ENCODE measurements at regions not wholly inside any gene's neighbourhood (a gene's known extent, or its start where the extent isn't known, plus 50 kb on each side); places are given as distances from the start of the nearest gene placed in this dataset.

DNA sequence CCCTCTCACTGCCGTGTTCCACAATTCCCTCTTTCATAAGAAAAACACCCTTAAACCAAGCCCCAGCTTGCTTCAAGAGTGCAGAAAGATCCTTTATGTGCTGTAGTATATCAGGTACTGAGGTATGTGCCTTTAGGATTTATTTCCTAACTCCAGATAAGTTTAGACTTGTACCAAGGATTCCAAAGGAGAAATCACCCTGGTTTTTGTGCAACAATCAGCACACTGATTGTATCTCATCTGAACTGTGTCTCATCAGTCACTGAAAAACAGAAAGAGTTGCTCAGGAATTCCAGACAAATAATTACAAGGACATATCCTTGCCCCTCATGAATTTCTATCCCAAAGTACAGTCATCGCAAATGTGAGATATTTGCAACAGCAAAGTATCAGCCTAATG, 77.2 kb upstream of the PTPRZ1 start:
- TF ChIP-seq, protein P1, sequence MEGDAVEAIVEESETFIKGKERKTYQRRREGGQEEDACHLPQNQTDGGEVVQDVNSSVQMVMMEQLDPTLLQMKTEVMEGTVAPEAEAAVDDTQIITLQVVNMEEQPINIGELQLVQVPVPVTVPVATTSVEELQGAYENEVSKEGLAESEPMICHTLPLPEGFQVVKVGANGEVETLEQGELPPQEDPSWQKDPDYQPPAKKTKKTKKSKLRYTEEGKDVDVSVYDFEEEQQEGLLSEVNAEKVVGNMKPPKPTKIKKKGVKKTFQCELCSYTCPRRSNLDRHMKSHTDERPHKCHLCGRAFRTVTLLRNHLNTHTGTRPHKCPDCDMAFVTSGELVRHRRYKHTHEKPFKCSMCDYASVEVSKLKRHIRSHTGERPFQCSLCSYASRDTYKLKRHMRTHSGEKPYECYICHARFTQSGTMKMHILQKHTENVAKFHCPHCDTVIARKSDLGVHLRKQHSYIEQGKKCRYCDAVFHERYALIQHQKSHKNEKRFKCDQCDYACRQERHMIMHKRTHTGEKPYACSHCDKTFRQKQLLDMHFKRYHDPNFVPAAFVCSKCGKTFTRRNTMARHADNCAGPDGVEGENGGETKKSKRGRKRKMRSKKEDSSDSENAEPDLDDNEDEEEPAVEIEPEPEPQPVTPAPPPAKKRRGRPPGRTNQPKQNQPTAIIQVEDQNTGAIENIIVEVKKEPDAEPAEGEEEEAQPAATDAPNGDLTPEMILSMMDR (IDR thresholded peaks at IDR 0.05; ENCODE audit: borderline replicate concordance, extremely low read depth, insufficient read depth) = no peak
- no peak overlapping the region for H3K27ac ChIP-seq (ENCODE audit: low read depth in 2 of 2, low read length in 2 of 2)
- no peaks in the 10 kb centered on the region for H3K36me3 ChIP-seq (ENCODE audit: control insufficient read depth in 2 of 3, insufficient read depth in 3 of 3, low read length in 3 of 3)
- H3K4me1 ChIP-seq (ENCODE audit: control insufficient read depth in 2 of 3, insufficient read depth in 2 of 3, low read depth in 1 of 3, low read length in 3 of 3) = no peaks in the 10 kb centered on the region
- FAIRE-seq = no peak
- no peak for DNase-seq
- no peak overlapping the region for H3K9ac ChIP-seq (ENCODE audit: low read length in 3 of 3)
- no peak overlapping the region for H3K4me3 ChIP-seq (ENCODE audit: low read length in 3 of 3)
- H3K9me3 ChIP-seq (ENCODE audit: control insufficient read depth in 2 of 3, insufficient read depth in 1 of 3, low read length in 3 of 3) = no peaks in the 10 kb centered on the region
- no peaks in the 10 kb centered on the region for H3K27me3 ChIP-seq (ENCODE audit: control insufficient read depth, insufficient read depth, low read length)
- intact Hi-C loops (cut with DNase I) = no loop called here

DNA sequence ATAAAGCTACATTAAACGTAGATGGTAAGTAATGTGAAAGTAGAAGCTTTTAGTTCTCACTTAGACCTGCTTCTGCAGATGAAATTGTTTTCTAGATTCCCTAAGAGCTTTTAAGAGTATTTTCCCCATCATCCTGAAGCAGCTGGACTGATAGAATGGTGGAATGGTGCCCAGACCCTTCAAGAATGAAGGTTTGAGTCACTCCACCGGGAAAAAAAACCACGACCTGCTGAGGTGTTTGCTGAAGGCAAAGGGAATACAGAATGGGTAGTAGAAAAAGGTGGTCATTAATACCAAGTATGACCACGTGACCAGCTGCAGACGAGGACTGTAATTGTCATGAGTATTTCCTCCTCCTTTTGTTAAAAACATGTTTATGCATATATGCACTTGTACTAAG, 79.2 kb upstream of the PTPRZ1 start:
- Histone ChIP-seq H3K36me3 (ENCODE audit: control insufficient read depth in 2 of 3, insufficient read depth in 3 of 3, low read length in 3 of 3) (no peaks in the 10 kb centered on the region), H3K4me1 (ENCODE audit: control insufficient read depth in 2 of 3, insufficient read depth in 2 of 3, low read depth in 1 of 3, low read length in 3 of 3) (no peaks in the 10 kb centered on the region), H3K27ac (ENCODE audit: low read depth in 2 of 2, low read length in 2 of 2) (no peak overlapping the region), H3K27me3 (ENCODE audit: control insufficient read depth, insufficient read depth, low read length) (no peaks in the 10 kb centered on the region), H3K9ac (ENCODE audit: low read length in 3 of 3) (no peak overlapping the region), H3K4me3 (ENCODE audit: low read length in 3 of 3) (no peak overlapping the region), H3K9me3 (ENCODE audit: control insufficient read depth in 2 of 3, insufficient read depth in 1 of 3, low read length in 3 of 3) (no peaks in the 10 kb centered on the region)
- intact Hi-C loops (cut with DNase I) = no loop called here
- FAIRE-seq = no peak
- TF ChIP-seq, protein P1 (IDR thresholded peaks at IDR 0.05; ENCODE audit: borderline replicate concordance, extremely low read depth, insufficient read depth) = no peak
- DNase-seq = no peak

DNA sequence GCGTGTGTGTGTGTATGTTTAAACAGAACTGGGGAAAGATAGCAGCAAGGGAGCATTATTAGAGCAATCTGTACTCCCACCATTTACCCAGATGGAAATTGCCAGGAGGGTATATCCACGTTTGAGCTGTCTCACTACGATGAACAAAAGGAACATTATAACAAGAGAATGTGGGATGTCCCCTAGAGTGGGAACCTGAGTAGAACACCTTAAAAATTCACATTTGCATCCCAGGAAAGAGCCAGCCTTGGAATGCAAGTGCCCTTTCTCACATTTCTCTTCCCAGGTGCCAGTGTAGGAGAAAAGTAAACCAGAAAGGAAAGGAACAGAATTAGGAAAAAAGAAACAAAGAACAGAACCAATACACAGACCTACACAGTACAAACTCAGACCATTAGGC, 95.3 kb upstream of the PTPRZ1 start:
- Histone ChIP-seq H3K27me3 (ENCODE audit: control insufficient read depth, insufficient read depth, low read length) (no peaks in the 10 kb centered on the region), H3K27ac (ENCODE audit: low read depth in 2 of 2, low read length in 2 of 2) (no peak overlapping the region), H3K4me1 (ENCODE audit: control insufficient read depth in 2 of 3, insufficient read depth in 2 of 3, low read depth in 1 of 3, low read length in 3 of 3) (no peaks in the 10 kb centered on the region), H3K36me3 (ENCODE audit: control insufficient read depth in 2 of 3, insufficient read depth in 3 of 3, low read length in 3 of 3) (no peaks in the 10 kb centered on the region), H3K9me3 (ENCODE audit: control insufficient read depth in 2 of 3, insufficient read depth in 1 of 3, low read length in 3 of 3) (no peaks in the 10 kb centered on the region), H3K9ac (ENCODE audit: low read length in 3 of 3) (no peak overlapping the region), H3K4me3 (ENCODE audit: low read length in 3 of 3) (no peak overlapping the region)
- TF ChIP-seq, protein P1 (IDR thresholded peaks at IDR 0.05; ENCODE audit: borderline replicate concordance, extremely low read depth, insufficient read depth) = no peak
- DNase-seq (no peak), FAIRE-seq (no peak)
- intact Hi-C loops (cut with DNase I) = no loop called here

DNA sequence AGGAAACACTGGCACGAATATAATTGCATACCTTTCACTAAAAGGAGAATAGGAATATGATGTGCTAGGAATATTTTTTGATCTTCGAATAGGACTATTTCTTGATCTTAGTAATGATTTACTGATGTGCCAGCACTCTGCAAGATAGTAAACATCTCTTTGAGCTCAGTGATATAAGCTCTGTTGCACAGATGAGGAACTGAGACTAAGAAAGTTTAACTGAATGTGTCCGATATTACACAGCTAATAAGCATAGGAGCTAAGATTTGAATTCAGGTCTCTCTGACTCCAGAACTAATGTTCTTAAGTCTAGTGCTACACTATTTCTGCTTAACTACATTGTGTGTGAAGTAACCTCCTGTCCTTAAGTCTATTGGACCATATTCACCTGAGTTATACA, 98.4 kb upstream of the PTPRZ1 start:
- no peaks in the 10 kb centered on the region for H3K27me3 ChIP-seq (ENCODE audit: control insufficient read depth, insufficient read depth, low read length)
- H3K27ac ChIP-seq (ENCODE audit: low read depth in 2 of 2, low read length in 2 of 2) = no peak overlapping the region
- no peaks in the 10 kb centered on the region for H3K36me3 ChIP-seq (ENCODE audit: control insufficient read depth in 2 of 3, insufficient read depth in 3 of 3, low read length in 3 of 3)
- H3K9ac ChIP-seq (ENCODE audit: low read length in 3 of 3) = no peak overlapping the region
- no peaks in the 10 kb centered on the region for H3K9me3 ChIP-seq (ENCODE audit: control insufficient read depth in 2 of 3, insufficient read depth in 1 of 3, low read length in 3 of 3)
- H3K4me3 ChIP-seq (ENCODE audit: low read length in 3 of 3) = no peak overlapping the region
- no peak for DNase-seq
- FAIRE-seq = no peak
- no peaks in the 10 kb centered on the region for H3K4me1 ChIP-seq (ENCODE audit: control insufficient read depth in 2 of 3, insufficient read depth in 2 of 3, low read depth in 1 of 3, low read length in 3 of 3)
- TF ChIP-seq, protein P1 (IDR thresholded peaks at IDR 0.05; ENCODE audit: borderline replicate concordance, extremely low read depth, insufficient read depth) = no peak
- intact Hi-C loops (cut with DNase I) = no loop called here
